Loucy (cell line): ENCODE measurements at regions not wholly inside any gene's neighbourhood (a gene's known extent, or its start where the extent isn't known, plus 50 kb on each side); places are given as distances from the start of the nearest gene placed in this dataset.
A peak's percentile ranks its signal among the peaks of the same experiment; 100 is the strongest.

Experiments
- H2AFZ ChIP-seq: fragments of 200-600 bp; sonication (generic); 2 replicates; pipeline ENCODE4 v1.6.0; 2016; ENCODE audit warnings: antibody characterized with exemption, mild to moderate bottlenecking, low read length, moderate library complexity
- H3F3A ChIP-seq: fragments of 200-600 bp; 2 replicates; pipeline ENCODE4 v1.6.0; 2016; ENCODE audit warnings: antibody characterized with exemption, low read depth, mild to moderate bottlenecking
- H3K27me3 ChIP-seq: fragments of 200-600 bp; sonication (generic); 2 replicates; pipeline ENCODE4 v1.6.1; 2014; ENCODE audit warnings: low read length, mild to moderate bottlenecking; ENCODE audit not compliant: insufficient read depth, poor library complexity, severe bottlenecking
- H3K36me3 ChIP-seq: fragments of 200-600 bp; sonication (generic); 2 replicates; pipeline ENCODE4 v1.6.1; 2016; ENCODE audit warnings: low read length; ENCODE audit not compliant: insufficient read depth
- H3K4me1 ChIP-seq: fragments of 200-600 bp; sonication (generic); 2 replicates; pipeline ENCODE4 v1.5.1; 2014; ENCODE audit warnings: low read length, mild to moderate bottlenecking; ENCODE audit not compliant: insufficient read depth, poor library complexity, severe bottlenecking
- H3K4me2 ChIP-seq: fragments of 200-600 bp; sonication (generic); 2 replicates; pipeline ENCODE4 v1.6.0; 2014; ENCODE audit warnings: antibody characterized with exemption, low read length, low read depth, mild to moderate bottlenecking; ENCODE audit not compliant: poor library complexity, severe bottlenecking
- H3K4me3 ChIP-seq: fragments of 200-600 bp; sonication (generic); 2 replicates; pipeline ENCODE4 v1.5.1; 2014; ENCODE audit warnings: low read length, mild to moderate bottlenecking, mixed read lengths; ENCODE audit not compliant: poor library complexity, severe bottlenecking
- H3K79me2 ChIP-seq: fragments of 200-600 bp; sonication (generic); 2 replicates; pipeline ENCODE4 v1.6.1; 2014; ENCODE audit warnings: low read length; ENCODE audit not compliant: insufficient read depth
- H3K9ac ChIP-seq: fragments of 200-600 bp; sonication (generic); 2 replicates; pipeline ENCODE4 v1.6.0; 2014; ENCODE audit warnings: mild to moderate bottlenecking, low read depth, low read length, moderate library complexity; ENCODE audit not compliant: poor library complexity, severe bottlenecking
- H3K9me2 ChIP-seq: fragments of 200-600 bp; sonication (generic); replicated peaks from 2 replicates; pipeline ENCODE4 v1.6.1; 2016; ENCODE audit warnings: low read depth, low read length, mixed read lengths
- H3K9me3 ChIP-seq: fragments of 200-600 bp; sonication (generic); 2 replicates; pipeline ENCODE4 v1.6.1; 2014; ENCODE audit warnings: mild to moderate bottlenecking, antibody characterized with exemption, low read length, low read depth; ENCODE audit not compliant: insufficient read depth
- H4K20me1 ChIP-seq: fragments of 200-600 bp; sonication (generic); 2 replicates; pipeline ENCODE4 v1.6.0; 2014; ENCODE audit warnings: antibody characterized with exemption, low read length, mild to moderate bottlenecking; ENCODE audit not compliant: insufficient read depth, poor library complexity, severe bottlenecking
- CTCF ChIP-seq: fragments of 200-600 bp; sonication (generic); conservative IDR thresholded peaks from 2 replicates; pipeline ENCODE4 v1.5.1; 2014; ENCODE audit warnings: mild to moderate bottlenecking, antibody characterized with exemption, low read length
- EZH2phosphoT487 ChIP-seq: fragments of 200-600 bp; IDR thresholded peaks from 2 replicates; pipeline ENCODE4 v1.6.1; 2018; ENCODE audit warnings: antibody characterized with exemption, mild to moderate bottlenecking, moderate library complexity, borderline replicate concordance

GRCh38 chr2:128714285-128714684 lies 395.6 kb upstream of the HS6ST1 start:
- Histone ChIP-seq H3K27me3 (no peaks in the 10 kb centered on the region), H3K79me2 (no peaks in the 10 kb centered on the region), H3K4me2 (peak overlapping the region; percentile 73), H3K36me3 (no peaks in the 10 kb centered on the region), H3K9ac (peak overlapping the region; percentile 85), H3K9me2 (no peaks in the 10 kb centered on the region), H3F3A (peaks cover 13% of the 10 kb centered on the region; the same call in 1 of the 2 replicates), H3K9me3 (peaks cover 9% of the 10 kb centered on the region; the same call in 1 of the 2 replicates), H3K4me3 (peak overlapping the region; percentile 53), H4K20me1 (no peaks in the 10 kb centered on the region), H3K4me1 (peaks cover 72% of the 10 kb centered on the region), H2AFZ (no peak overlapping the region)
- no peak for TF ChIP-seq CTCF
- TF ChIP-seq EZH2phosphoT487, result no peak

GRCh38 chr2:128714851-128715312 lies 396.2 kb upstream of the HS6ST1 start:
- no peaks in the 10 kb centered on the region for H4K20me1 ChIP-seq
- peak overlapping the region; percentile 85 for H3K9ac ChIP-seq
- no peaks in the 10 kb centered on the region for H3K27me3 ChIP-seq
- H3F3A ChIP-seq, result peaks cover 13% of the 10 kb centered on the region; the same call in 1 of the 2 replicates
- H3K4me1 ChIP-seq, result peaks cover 69% of the 10 kb centered on the region
- H3K4me2 ChIP-seq, result peak overlapping the region; percentile 73
- peak overlapping the region; percentile 5 for H3K4me3 ChIP-seq
- TF ChIP-seq CTCF, result peak; percentile 94
- TF ChIP-seq EZH2phosphoT487, result no peak
- no peaks in the 10 kb centered on the region for H3K79me2 ChIP-seq
- H3K9me2 ChIP-seq, result no peaks in the 10 kb centered on the region
- peaks cover 4% of the 10 kb centered on the region; the same call in 1 of the 2 replicates for H3K9me3 ChIP-seq
- no peak overlapping the region for H2AFZ ChIP-seq
- H3K36me3 ChIP-seq, result no peaks in the 10 kb centered on the region

- H3F3A ChIP-seq, result peaks cover 13% of the 10 kb centered on the region; the same call in 1 of the 2 replicates
These were observed 396.7 kb upstream of the HS6ST1 start for GRCh38 chr2:128715360-128715759.

More at GRCh38 chr2:128715360-128715759, 396.7 kb upstream of the HS6ST1 start:
- peak overlapping the region; percentile 85 for H3K9ac ChIP-seq
- no peaks in the 10 kb centered on the region for H3K9me2 ChIP-seq
- peak overlapping the region; percentile 5 for H3K4me3 ChIP-seq
- no peaks in the 10 kb centered on the region for H4K20me1 ChIP-seq
- H2AFZ ChIP-seq, result no peak overlapping the region
- H3K4me1 ChIP-seq, result peaks cover 64% of the 10 kb centered on the region
- TF ChIP-seq EZH2phosphoT487, result no peak
- no peak for TF ChIP-seq CTCF
- peaks cover 4% of the 10 kb centered on the region; the same call in 1 of the 2 replicates for H3K9me3 ChIP-seq
- peak overlapping the region; percentile 73 for H3K4me2 ChIP-seq
- no peaks in the 10 kb centered on the region for H3K27me3 ChIP-seq
- H3K36me3 ChIP-seq, result no peaks in the 10 kb centered on the region
- H3K79me2 ChIP-seq, result no peaks in the 10 kb centered on the region
